IPS-18a (cell line): ENCODE measurements at regions not wholly inside any gene's neighbourhood (a gene's known extent, or its start where the extent isn't known, plus 50 kb on each side); places are given as distances from the start of the nearest gene placed in this dataset.
A peak's percentile ranks its signal among the peaks of the same experiment; 100 is the strongest.

Source experiments
- H3K27ac ChIP-seq: one replicate; pipeline ENCODE4 v1.5.1; 2013; ENCODE audit warnings: low read length
- H3K27me3 ChIP-seq: one replicate; pipeline ENCODE4 v1.6.1; 2013; ENCODE audit warnings: mild to moderate bottlenecking, low read length; ENCODE audit not compliant: control insufficient read depth, insufficient read depth
- H3K36me3 ChIP-seq: one replicate; pipeline ENCODE4 v1.6.1; 2013; ENCODE audit warnings: low read depth, low read length; ENCODE audit not compliant: control insufficient read depth
- H3K4me1 ChIP-seq: one replicate; pipeline ENCODE4 v1.6.1; 2013; ENCODE audit warnings: low read depth, low read length; ENCODE audit not compliant: control insufficient read depth
- H3K4me3 ChIP-seq: one replicate; pipeline ENCODE4 v1.5.1; 2013; ENCODE audit warnings: low read length
- H3K9ac ChIP-seq: one replicate; pipeline ENCODE4 v1.6.1; 2013; ENCODE audit warnings: mild to moderate bottlenecking, low read length, moderate library complexity
- H3K9me3 ChIP-seq: one replicate; pipeline ENCODE4 v1.6.1; 2013; ENCODE audit warnings: low read depth, low read length; ENCODE audit not compliant: control insufficient read depth

GRCh38 chr21:31566064-31566463 is 93.4 kb upstream of the SOD1 start:
- Histone ChIP-seq H3K4me3 (no peak overlapping the region), H3K9me3 (no peaks in the 10 kb centered on the region), H3K9ac (no peak overlapping the region), H3K36me3 (no peaks in the 10 kb centered on the region), H3K27ac (no peak overlapping the region), H3K4me1 (peaks cover 8% of the 10 kb centered on the region), H3K27me3 (no peaks in the 10 kb centered on the region)

- Histone ChIP-seq H3K27ac (no peak overlapping the region), H3K4me3 (no peak overlapping the region), H3K9me3 (no peaks in the 10 kb centered on the region), H3K27me3 (no peaks in the 10 kb centered on the region), H3K4me1 (peaks cover 18% of the 10 kb centered on the region), H3K36me3 (no peaks in the 10 kb centered on the region), H3K9ac (no peak overlapping the region)
These were observed 95.1 kb upstream of the SOD1 start for GRCh38 chr21:31564439-31564838.

- Histone ChIP-seq H3K27me3 (peaks cover 24% of the 10 kb centered on the region), H3K4me1 (peaks cover 28% of the 10 kb centered on the region), H3K9ac (peak overlapping the region; percentile 92), H3K9me3 (no peaks in the 10 kb centered on the region), H3K36me3 (no peaks in the 10 kb centered on the region), H3K27ac (no peak overlapping the region), H3K4me3 (peak overlapping the region; percentile 93)
These were observed 99.0 kb upstream of the SOD1 start for GRCh38 chr21:31560479-31560878.

GRCh38 chr21:31559368-31560119 is 99.9 kb upstream of the SOD1 start:
- H3K27me3 ChIP-seq: peaks cover 29% of the 10 kb centered on the region

GRCh38 chr21:31558962-31559367 is 100.5 kb upstream of the SOD1 start:
- peak overlapping the region; percentile 92 for H3K9ac ChIP-seq
- H3K4me3 ChIP-seq: peak overlapping the region; percentile 93
- H3K36me3 ChIP-seq: no peaks in the 10 kb centered on the region
- peaks cover 29% of the 10 kb centered on the region for H3K27me3 ChIP-seq
- H3K4me1 ChIP-seq: peaks cover 43% of the 10 kb centered on the region
- H3K27ac ChIP-seq: peak overlapping the region; percentile 84
- no peaks in the 10 kb centered on the region for H3K9me3 ChIP-seq

More at GRCh38 chr21:31559368-31560119, 99.9 kb upstream of the SOD1 start:
- peak overlapping the region; percentile 93 for H3K4me3 ChIP-seq
- H3K27ac ChIP-seq: peak overlapping the region; percentile 84
- H3K9me3 ChIP-seq: no peaks in the 10 kb centered on the region
- H3K9ac ChIP-seq: peak overlapping the region; percentile 92
- no peaks in the 10 kb centered on the region for H3K36me3 ChIP-seq
- peaks cover 38% of the 10 kb centered on the region for H3K4me1 ChIP-seq

GRCh38 chr21:31558189-31558961 is 101.1 kb upstream of the SOD1 start:
- Histone ChIP-seq H3K9ac (peak overlapping the region; percentile 35), H3K27ac (no peak overlapping the region), H3K9me3 (no peaks in the 10 kb centered on the region), H3K27me3 (peaks cover 29% of the 10 kb centered on the region), H3K4me1 (peaks cover 49% of the 10 kb centered on the region), H3K4me3 (peak overlapping the region; percentile 93), H3K36me3 (no peaks in the 10 kb centered on the region)

- Histone ChIP-seq H3K9ac (peak overlapping the region; percentile 35), H3K36me3 (no peaks in the 10 kb centered on the region), H3K27me3 (peaks cover 29% of the 10 kb centered on the region), H3K4me3 (peak overlapping the region; percentile 93), H3K9me3 (no peaks in the 10 kb centered on the region), H3K27ac (no peak overlapping the region), H3K4me1 (peaks cover 57% of the 10 kb centered on the region)
These were observed 101.9 kb upstream of the SOD1 start for GRCh38 chr21:31557421-31558188.

GRCh38 chr21:31556662-31557061 is 102.8 kb upstream of the SOD1 start:
- peaks cover 29% of the 10 kb centered on the region for H3K27me3 ChIP-seq
- peak overlapping the region; percentile 93 for H3K4me3 ChIP-seq
- no peak overlapping the region for H3K9ac ChIP-seq
- H3K4me1 ChIP-seq: peaks cover 57% of the 10 kb centered on the region
- no peaks in the 10 kb centered on the region for H3K36me3 ChIP-seq
- no peak overlapping the region for H3K27ac ChIP-seq
- H3K9me3 ChIP-seq: no peaks in the 10 kb centered on the region

GRCh38 chr21:31555741-31556191 is 103.7 kb upstream of the SOD1 start:
- Histone ChIP-seq H3K36me3 (no peaks in the 10 kb centered on the region), H3K4me3 (peak overlapping the region; percentile 43), H3K9me3 (no peaks in the 10 kb centered on the region), H3K27me3 (peaks cover 29% of the 10 kb centered on the region), H3K9ac (peak overlapping the region; percentile 57), H3K27ac (peak overlapping the region; percentile 43), H3K4me1 (peaks cover 57% of the 10 kb centered on the region)

- Histone ChIP-seq H3K9me3 (no peaks in the 10 kb centered on the region), H3K36me3 (no peaks in the 10 kb centered on the region), H3K9ac (peak overlapping the region; percentile 57), H3K4me3 (peak overlapping the region; percentile 43), H3K4me1 (peaks cover 47% of the 10 kb centered on the region), H3K27ac (peak overlapping the region; percentile 62), H3K27me3 (peaks cover 29% of the 10 kb centered on the region)
These were observed 104.9 kb upstream of the SOD1 start for GRCh38 chr21:31554511-31555022.

- peak overlapping the region; percentile 43 for H3K4me3 ChIP-seq
- peak overlapping the region; percentile 57 for H3K9ac ChIP-seq
- H3K27ac ChIP-seq: no peak overlapping the region
- H3K27me3 ChIP-seq: peaks cover 29% of the 10 kb centered on the region
- H3K9me3 ChIP-seq: no peaks in the 10 kb centered on the region
- no peaks in the 10 kb centered on the region for H3K36me3 ChIP-seq
- peaks cover 47% of the 10 kb centered on the region for H3K4me1 ChIP-seq
These were observed 105.6 kb upstream of the SOD1 start for GRCh38 chr21:31553926-31554325.
